ENCODE measurements at regions not wholly inside any gene's neighbourhood (a gene's known extent, or its start where the extent isn't known, plus 50 kb on each side); places are given as distances from the start of the nearest gene placed in this dataset.

DNA sequence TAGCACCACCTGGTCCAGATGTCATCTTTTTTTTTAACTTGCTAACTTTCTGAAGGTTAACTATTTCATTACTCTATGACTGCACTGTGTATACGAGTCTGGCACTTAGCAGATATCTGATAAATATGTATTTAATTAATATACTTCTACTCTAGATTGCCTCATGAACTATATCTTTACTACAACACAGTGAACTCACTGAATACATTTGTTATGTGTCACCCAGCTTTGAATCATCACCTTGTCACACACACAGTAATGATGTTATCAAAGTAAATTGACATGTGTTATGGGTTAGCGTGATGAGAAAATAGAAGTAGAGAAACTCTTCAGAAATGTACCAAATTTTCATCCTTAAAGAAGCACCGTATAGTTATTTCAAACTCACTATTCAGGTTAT, 419.3 kb upstream of the ADGRL3 start:
- ChIA-PET POLR2A (ENCODE audit: partially characterized antibody) (no interaction called here), CTCF (ENCODE audit: partially characterized antibody) (no interaction called here)
- no peak overlapping the region for H3K4me3 ChIP-seq (ENCODE audit: extremely low read depth in 1 of 4, insufficient read depth in 2 of 4, low read depth in 3 of 4, low read length in 4 of 4)
- TF ChIP-seq SIX5 (IDR thresholded peaks at IDR 0.05; ENCODE audit: low read depth, low read length) (no peak), SP2 (IDR thresholded peaks at IDR 0.05; ENCODE audit: low read length) (no peak), GTF2F1 (IDR thresholded peaks at IDR 0.05; ENCODE audit: borderline replicate concordance, low read depth, low read length) (no peak), SIN3A (conservative IDR thresholded peaks at IDR 0.05 in 1 of 2, IDR thresholded peaks at IDR 0.05 in 1 of 2; ENCODE audit: low read depth in 1 of 2, low read length in 2 of 2) (no peak), SP4 (IDR thresholded peaks at IDR 0.05; ENCODE audit: low read length) (no peak), CHD1 (IDR thresholded peaks at IDR 0.05; ENCODE audit: low read depth, low read length) (no peak), FOSL1 (IDR thresholded peaks at IDR 0.05; ENCODE audit: insufficient read depth, low read depth, low read length) (no peak), TEAD4 (IDR thresholded peaks at IDR 0.05; ENCODE audit: low read depth, low read length) (no peak), RXRA (IDR thresholded peaks at IDR 0.05; ENCODE audit: insufficient read depth, low read depth, low read length) (no peak), EZH2 (IDR thresholded peaks at IDR 0.05; ENCODE audit: low read depth, low read length, severe bottlenecking) (no peak), GABPA (IDR thresholded peaks at IDR 0.05; ENCODE audit: borderline replicate concordance, insufficient read depth, low read length) (no peak)
- TF ChIP-seq, protein P1, sequence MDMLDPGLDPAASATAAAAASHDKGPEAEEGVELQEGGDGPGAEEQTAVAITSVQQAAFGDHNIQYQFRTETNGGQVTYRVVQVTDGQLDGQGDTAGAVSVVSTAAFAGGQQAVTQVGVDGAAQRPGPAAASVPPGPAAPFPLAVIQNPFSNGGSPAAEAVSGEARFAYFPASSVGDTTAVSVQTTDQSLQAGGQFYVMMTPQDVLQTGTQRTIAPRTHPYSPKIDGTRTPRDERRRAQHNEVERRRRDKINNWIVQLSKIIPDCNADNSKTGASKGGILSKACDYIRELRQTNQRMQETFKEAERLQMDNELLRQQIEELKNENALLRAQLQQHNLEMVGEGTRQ (IDR thresholded peaks at IDR 0.05; ENCODE audit: low read length): no peak
- TF ChIP-seq, protein P2, sequence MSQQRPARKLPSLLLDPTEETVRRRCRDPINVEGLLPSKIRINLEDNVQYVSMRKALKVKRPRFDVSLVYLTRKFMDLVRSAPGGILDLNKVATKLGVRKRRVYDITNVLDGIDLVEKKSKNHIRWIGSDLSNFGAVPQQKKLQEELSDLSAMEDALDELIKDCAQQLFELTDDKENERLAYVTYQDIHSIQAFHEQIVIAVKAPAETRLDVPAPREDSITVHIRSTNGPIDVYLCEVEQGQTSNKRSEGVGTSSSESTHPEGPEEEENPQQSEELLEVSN (IDR thresholded peaks at IDR 0.05): no peak
- TF ChIP-seq, protein P3, sequence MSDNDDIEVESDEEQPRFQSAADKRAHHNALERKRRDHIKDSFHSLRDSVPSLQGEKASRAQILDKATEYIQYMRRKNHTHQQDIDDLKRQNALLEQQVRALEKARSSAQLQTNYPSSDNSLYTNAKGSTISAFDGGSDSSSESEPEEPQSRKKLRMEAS (IDR thresholded peaks at IDR 0.05): no peak

More for the DNA sequence above, 419.3 kb upstream of the ADGRL3 start:
- DNase-seq (ENCODE audit: low read depth in 1 of 2, low spot score in 2 of 2) (no peak), FAIRE-seq (no peak)
- no peaks in the 10 kb centered on the region for H3K9me3 ChIP-seq (ENCODE audit: insufficient read depth in 2 of 2, low read depth in 1 of 2, low read length in 1 of 2)
- no peak overlapping the region for H2BK12ac ChIP-seq (ENCODE audit: low read depth, low read length)
- H2AK5ac ChIP-seq (ENCODE audit: low read depth, low read length): no peak overlapping the region
- no peak overlapping the region for H3K23ac ChIP-seq (ENCODE audit: insufficient read length)
- H3K36me3 ChIP-seq (ENCODE audit: control insufficient read depth in 2 of 4, insufficient read depth in 4 of 4, low read length in 3 of 4): no peaks in the 10 kb centered on the region
- no peak overlapping the region for H3K14ac ChIP-seq (ENCODE audit: insufficient read length)
- H2BK15ac ChIP-seq (ENCODE audit: low read length): no peak overlapping the region
- no peak overlapping the region for H2BK20ac ChIP-seq (ENCODE audit: low read length)
- no peak overlapping the region for H3K56ac ChIP-seq (replicated peaks; ENCODE audit: insufficient read length, low read depth, low read length)
- no peak overlapping the region for H4K5ac ChIP-seq (ENCODE audit: insufficient read length, low read depth, low read length)
- no peaks in the 10 kb centered on the region for H3K27me3 ChIP-seq (replicated peaks in 1 of 4; ENCODE audit: control insufficient read depth in 3 of 4, extremely low read depth in 1 of 4, insufficient read depth in 3 of 4, low read length in 3 of 4)
- no peak overlapping the region for H4K91ac ChIP-seq (replicated peaks; ENCODE audit: insufficient read length, low read length)
- H3K4ac ChIP-seq (replicated peaks; ENCODE audit: insufficient read length, low read depth, low read length): no peak overlapping the region
- H3K27ac ChIP-seq (ENCODE audit: low read depth, low read length): no peak overlapping the region
- no peak overlapping the region for H3K4me2 ChIP-seq (ENCODE audit: insufficient read depth in 1 of 2, low read depth in 2 of 2, low read length in 2 of 2)
- H3K9ac ChIP-seq (replicated peaks in 1 of 4; ENCODE audit: extremely low read depth in 1 of 4, low read depth in 3 of 4, low read length in 3 of 4): no peak overlapping the region
- H2BK5ac ChIP-seq (ENCODE audit: low read depth, low read length): no peak overlapping the region
- no peak overlapping the region for H4K8ac ChIP-seq (ENCODE audit: extremely low read depth, insufficient read depth, low read length)
- no peak overlapping the region for H2BK120ac ChIP-seq (replicated peaks; ENCODE audit: low read depth, low read length)
- H3K79me2 ChIP-seq (ENCODE audit: control insufficient read depth in 1 of 2, insufficient read depth in 2 of 2, low read length in 2 of 2): no peaks in the 10 kb centered on the region
- no peaks in the 10 kb centered on the region for H3K79me1 ChIP-seq (ENCODE audit: low read depth, low read length)
- WGBS, 2 experiments (ENCODE audit: extremely low coverage in 1 of 2, insufficient coverage in 1 of 2, insufficient read length in 1 of 2, insufficient replicate concordance in 2 of 2, low coverage in 1 of 2, low lambda C conversion rate in 2 of 2, missing lambda C conversion rate in 1 of 2): 92% methylated on average over 3 of the region's 3 CpGs; no CpG with 5 or more reads in 1 of the 2 experiments
- H3K4me1 ChIP-seq (replicated peaks in 1 of 4; ENCODE audit: control insufficient read depth in 3 of 4, insufficient read depth in 4 of 4, low read length in 3 of 4): no peaks in the 10 kb centered on the region
- H2AFZ ChIP-seq (ENCODE audit: low read length): no peak overlapping the region
- no peaks in the 10 kb centered on the region for H3K23me2 ChIP-seq (ENCODE audit: low read depth, low read length)
- H3K18ac ChIP-seq (ENCODE audit: extremely low read depth, low read length): no peak overlapping the region
- no peaks in the 10 kb centered on the region for H4K20me1 ChIP-seq (replicated peaks in 1 of 2; ENCODE audit: control insufficient read depth in 1 of 2, insufficient read depth in 2 of 2, low read length in 2 of 2)
